WTC11 (cell line): ENCODE measurements at regions not wholly inside any gene's neighbourhood (a gene's known extent, or its start where the extent isn't known, plus 50 kb on each side); places are given as distances from the start of the nearest gene placed in this dataset.
A peak's percentile ranks its signal among the peaks of the same experiment; 100 is the strongest.

Source experiments
- ATAC-seq: fragments of 200-7000 bp; cut with Tn5 transposase; 2 replicates; pipeline ENCODE4 v1.10.0; 2021; ENCODE audit warnings: mild to moderate bottlenecking, moderate library complexity
- CTCF ChIA-PET: fragments of 300-600 bp; sonication (Branson Sonifier 250); formaldehyde crosslinking; loops from one replicate; lab custom pipeline; 2021; ENCODE audit warnings: antibody characterized with exemption; lab: Charles Lee
- POLR2A ChIA-PET: fragments of 350-600 bp; sonication (Branson Sonifier 250); formaldehyde crosslinking; loops from one replicate; lab custom pipeline; 2021; ENCODE audit warnings: antibody characterized with exemption; lab: Charles Lee
- DNase-seq: peaks from one replicate; pipeline ENCODE4 v3.0.0; 2021; ENCODE audit warnings: low spot score
- H3K27ac Mint-ChIP-seq: 2 replicates; pipeline ENCODE4 v1.8.0; 2021; ENCODE audit warnings: mixed read lengths
- H3K27me3 Mint-ChIP-seq: 2 replicates; pipeline ENCODE4 v1.8.0; 2021; ENCODE audit warnings: low read depth, mild to moderate bottlenecking, moderate library complexity, mixed read lengths
- H3K36me3 Mint-ChIP-seq: 2 replicates; pipeline ENCODE4 v1.8.0; 2021; ENCODE audit warnings: mixed read lengths
- H3K4me1 Mint-ChIP-seq: 2 replicates; pipeline ENCODE4 v1.8.0; 2022; ENCODE audit warnings: mixed read lengths
- H3K4me3 Mint-ChIP-seq: 2 replicates; pipeline ENCODE4 v1.8.0; 2021; ENCODE audit warnings: mild to moderate bottlenecking, moderate library complexity, mixed read lengths
- H3K9me3 Mint-ChIP-seq: 2 replicates; pipeline ENCODE4 v1.8.0; 2021; ENCODE audit warnings: mixed read lengths
- ATF6 ChIP-seq: sonication (generic); formaldehyde crosslinking; IDR thresholded peaks from 2 replicates; pipeline ENCODE4 v1.8.1; 2023; ENCODE audit warnings: mild to moderate bottlenecking, missing genetic modification reagents
- CBFB ChIP-seq: sonication (generic); formaldehyde crosslinking; IDR thresholded peaks from 2 replicates; pipeline ENCODE4 v1.8.1; 2022; ENCODE audit warnings: mild to moderate bottlenecking, low read depth, missing genetic modification reagents
- CREM ChIP-seq: sonication (generic); formaldehyde crosslinking; IDR thresholded peaks from 2 replicates; pipeline ENCODE4 v1.8.1; 2022; ENCODE audit warnings: mild to moderate bottlenecking, missing genetic modification reagents, moderate library complexity
- E2F1 ChIP-seq: sonication (generic); formaldehyde crosslinking; IDR thresholded peaks from 2 replicates; pipeline ENCODE4 v1.8.0; 2022; ENCODE audit warnings: mild to moderate bottlenecking, missing genetic modification reagents
- ERG ChIP-seq: fragments of 250-450 bp; sonication (Bioruptor Pico); IDR thresholded peaks from 2 replicates; pipeline ENCODE4 v1.8.0; 2021; ENCODE audit warnings: mild to moderate bottlenecking
- HMGA2 ChIP-seq: fragments of 250-450 bp; sonication (Bioruptor Pico); IDR thresholded peaks from 2 replicates; pipeline ENCODE4 v1.4.0; 2021; ENCODE audit warnings: mild to moderate bottlenecking, moderate library complexity
- HMGXB4 ChIP-seq: sonication (generic); formaldehyde crosslinking; IDR thresholded peaks from 2 replicates; pipeline ENCODE4 v1.8.1; 2023; ENCODE audit warnings: mild to moderate bottlenecking, moderate library complexity, missing genetic modification reagents
- JAZF1 ChIP-seq: fragments of 250-450 bp; sonication (Bioruptor Pico); IDR thresholded peaks from 2 replicates; pipeline ENCODE4 v1.9.0; 2021; ENCODE audit warnings: moderate library complexity, mild to moderate bottlenecking, inconsistent platforms
- JUN ChIP-seq: sonication (generic); formaldehyde crosslinking; IDR thresholded peaks from 2 replicates; pipeline ENCODE4 v1.8.0; 2023; ENCODE audit warnings: mild to moderate bottlenecking, missing genetic modification reagents
- KAT7 ChIP-seq: sonication (generic); formaldehyde crosslinking; IDR thresholded peaks from 2 replicates; pipeline ENCODE4 v1.8.1; 2023; ENCODE audit warnings: missing genetic modification reagents, mild to moderate bottlenecking, borderline replicate concordance
- PRDM15 ChIP-seq: sonication (generic); formaldehyde crosslinking; IDR thresholded peaks from 2 replicates; pipeline ENCODE4 v1.8.0; 2022; ENCODE audit warnings: missing genetic modification reagents
- ZBTB43 ChIP-seq: sonication (generic); formaldehyde crosslinking; IDR thresholded peaks from 2 replicates; pipeline ENCODE4 v1.8.1; 2023; ENCODE audit warnings: mild to moderate bottlenecking, missing genetic modification reagents
- ZNF138 ChIP-seq: sonication (generic); formaldehyde crosslinking; conservative IDR thresholded peaks from 2 replicates; pipeline ENCODE4 v1.8.1; 2022; ENCODE audit warnings: mild to moderate bottlenecking, moderate library complexity, missing genetic modification reagents
- ZNF416 ChIP-seq: fragments of 250-450 bp; sonication (Bioruptor Pico); IDR thresholded peaks from 2 replicates; pipeline ENCODE4 v1.9.0; 2021; ENCODE audit warnings: mild to moderate bottlenecking, inconsistent platforms

- Mint-ChIP-seq H3K4me1 (peaks cover 15% of the 10 kb centered on the region), H3K27ac (no peak overlapping the region), H3K4me3 (no peak overlapping the region), H3K9me3 (peaks cover 5% of the 10 kb centered on the region), H3K27me3 (peaks cover 8% of the 10 kb centered on the region), H3K36me3 (peaks cover 6% of the 10 kb centered on the region)
- TF ChIP-seq ZNF138 (CRISPR knock-in tag) (no peak), ZBTB43 (CRISPR knock-in tag) (no peak), JAZF1 (CRISPR knock-in tag) (no peak), KAT7 (CRISPR knock-in tag) (no peak), HMGA2 (CRISPR knock-in tag) (no peak), PRDM15 (CRISPR knock-in tag) (no peak), HMGXB4 (CRISPR knock-in tag) (no peak), CBFB (CRISPR knock-in tag) (no peak), E2F1 (CRISPR knock-in tag) (no peak)
- ATAC-seq (peak; percentile 93), DNase-seq (peak; percentile 21)
- CTCF ChIA-PET = no interaction called here
- POLR2A ChIA-PET = no interaction called here
Measured at GRCh38 chr6:105851113-105851580, 235.0 kb upstream of the PRDM1 start.

- POLR2A ChIA-PET = no interaction called here
- Mint-ChIP-seq H3K4me3 (no peak overlapping the region), H3K27me3 (peaks cover 8% of the 10 kb centered on the region), H3K9me3 (peaks cover 3% of the 10 kb centered on the region), H3K27ac (no peak overlapping the region), H3K4me1 (peaks cover 15% of the 10 kb centered on the region), H3K36me3 (peaks cover 4% of the 10 kb centered on the region)
- TF ChIP-seq CREM (CRISPR knock-in tag) (no peak), ZBTB43 (CRISPR knock-in tag) (no peak), JUN (CRISPR knock-in tag) (no peak), ERG (no peak), ZNF416 (CRISPR knock-in tag) (no peak), ATF6 (no peak)
- peak; percentile 43 for ATAC-seq
- no peak for DNase-seq
- CTCF ChIA-PET = no interaction called here
Measured at GRCh38 chr6:105850261-105851112, 235.6 kb upstream of the PRDM1 start.
